GM19023 (cell line): ENCODE measurements at regions not wholly inside any gene's neighbourhood (a gene's known extent, or its start where the extent isn't known, plus 50 kb on each side); places are given as distances from the start of the nearest gene placed in this dataset.

ENCODE experiments used
- ATAC-seq: cut with Tn5 transposase; IDR thresholded peaks from one replicate; pipeline ENCODE4 v1.9.1; 2021; ENCODE audit warnings: mild to moderate bottlenecking, moderate library complexity; ENCODE audit not compliant: unreplicated experiment

GRCh38 chr12:115012861-115013235 is 328.9 kb upstream of the TBX3 start:
- no peak for ATAC-seq

GRCh38 chr12:115011703-115012102 is 327.7 kb upstream of the TBX3 start:
- no peak for ATAC-seq

- ATAC-seq: no peak
These were observed 326.5 kb upstream of the TBX3 start for GRCh38 chr12:115010324-115010995.

- ATAC-seq: no peak
These were observed 325.0 kb upstream of the TBX3 start for GRCh38 chr12:115008929-115009328.

- ATAC-seq: no peak
These were observed 320.6 kb upstream of the TBX3 start for GRCh38 chr12:115004470-115005146.

GRCh38 chr12:115002434-115002833 is 318.5 kb upstream of the TBX3 start:
- no peak for ATAC-seq

GRCh38 chr12:115001571-115002180 is 317.7 kb upstream of the TBX3 start:
- no peak for ATAC-seq

GRCh38 chr12:115000038-115000437 is 316.1 kb upstream of the TBX3 start:
- ATAC-seq: no peak

- ATAC-seq: no peak
These were observed 314.8 kb upstream of the TBX3 start for GRCh38 chr12:114998750-114999128.

- no peak for ATAC-seq
These were observed 314.3 kb upstream of the TBX3 start for GRCh38 chr12:114998118-114998749.

- ATAC-seq: no peak
These were observed 312.4 kb upstream of the TBX3 start for GRCh38 chr12:114996382-114996781.

GRCh38 chr12:114995891-114996290 is 311.9 kb upstream of the TBX3 start:
- no peak for ATAC-seq

- no peak for ATAC-seq
These were observed 309.2 kb upstream of the TBX3 start for GRCh38 chr12:114993165-114993564.

- no peak for ATAC-seq
These were observed 308.5 kb upstream of the TBX3 start for GRCh38 chr12:114992443-114992842.

GRCh38 chr12:114990381-114990780 is 306.4 kb upstream of the TBX3 start:
- ATAC-seq: no peak

GRCh38 chr12:114986849-114987248 is 302.9 kb upstream of the TBX3 start:
- ATAC-seq: no peak

- ATAC-seq: no peak
These were observed 302.3 kb upstream of the TBX3 start for GRCh38 chr12:114986178-114986714.

- no peak for ATAC-seq
These were observed 300.7 kb upstream of the TBX3 start for GRCh38 chr12:114984634-114985061.

- no peak for ATAC-seq
These were observed 298.8 kb upstream of the TBX3 start for GRCh38 chr12:114982760-114983159.

GRCh38 chr12:114981036-114981435 is 297.1 kb upstream of the TBX3 start:
- ATAC-seq: no peak

- no peak for ATAC-seq
These were observed 293.0 kb upstream of the TBX3 start for GRCh38 chr12:114976959-114977358.

GRCh38 chr12:114976372-114976771 is 292.4 kb upstream of the TBX3 start:
- no peak for ATAC-seq
